ENCODE measurements at regions not wholly inside any gene's neighbourhood (a gene's known extent, or its start where the extent isn't known, plus 50 kb on each side); places are given as distances from the start of the nearest gene placed in this dataset.

- Histone ChIP-seq H3K4me3 (ENCODE audit: low read length in 3 of 3) (no peak overlapping the region), H3K27me3 (ENCODE audit: control insufficient read depth in 3 of 3, insufficient read depth in 3 of 3, low read length in 3 of 3) (no peaks in the 10 kb centered on the region)
Measured at GRCh38 chr4:125547836-125548235, 233.1 kb downstream of the FAT4 start.

GRCh38 chr4:125550769-125551168 lies 236.0 kb downstream of the FAT4 start:
- no peak overlapping the region for H3K4me3 ChIP-seq (ENCODE audit: low read length in 3 of 3)
- H3K27me3 ChIP-seq (ENCODE audit: control insufficient read depth in 3 of 3, insufficient read depth in 3 of 3, low read length in 3 of 3): no peaks in the 10 kb centered on the region
- no peaks in the 10 kb centered on the region for H3K36me3 ChIP-seq (ENCODE audit: control insufficient read depth in 3 of 3, insufficient read depth in 3 of 3, low read length in 3 of 3)
- no peak overlapping the region for H3K9ac ChIP-seq (ENCODE audit: low read depth in 1 of 3, low read length in 3 of 3)
- H3K9me3 ChIP-seq (ENCODE audit: control insufficient read depth in 3 of 3, low read length in 3 of 3): no peaks in the 10 kb centered on the region
- H3K4me1 ChIP-seq (ENCODE audit: control insufficient read depth in 3 of 3, insufficient read depth in 3 of 3, low read length in 3 of 3): no peaks in the 10 kb centered on the region
- H3K27ac ChIP-seq (ENCODE audit: low read depth, low read length): no peak overlapping the region

More at GRCh38 chr4:125547836-125548235, 233.1 kb downstream of the FAT4 start:
- Histone ChIP-seq H3K9ac (ENCODE audit: low read depth in 1 of 3, low read length in 3 of 3) (no peak overlapping the region), H3K9me3 (ENCODE audit: control insufficient read depth in 3 of 3, low read length in 3 of 3) (no peaks in the 10 kb centered on the region), H3K27ac (ENCODE audit: low read depth, low read length) (no peak overlapping the region), H3K36me3 (ENCODE audit: control insufficient read depth in 3 of 3, insufficient read depth in 3 of 3, low read length in 3 of 3) (no peaks in the 10 kb centered on the region), H3K4me1 (ENCODE audit: control insufficient read depth in 3 of 3, insufficient read depth in 3 of 3, low read length in 3 of 3) (no peaks in the 10 kb centered on the region)

GRCh38 chr4:125551466-125551865 lies 236.7 kb downstream of the FAT4 start:
- Histone ChIP-seq H3K4me1 (ENCODE audit: control insufficient read depth in 3 of 3, insufficient read depth in 3 of 3, low read length in 3 of 3) (no peaks in the 10 kb centered on the region), H3K27ac (ENCODE audit: low read depth, low read length) (no peak overlapping the region), H3K27me3 (ENCODE audit: control insufficient read depth in 3 of 3, insufficient read depth in 3 of 3, low read length in 3 of 3) (no peaks in the 10 kb centered on the region)

GRCh38 chr4:125551967-125552366 lies 237.2 kb downstream of the FAT4 start:
- H3K9me3 ChIP-seq (ENCODE audit: control insufficient read depth in 3 of 3, low read length in 3 of 3): no peaks in the 10 kb centered on the region
- H3K4me3 ChIP-seq (ENCODE audit: low read length in 3 of 3): no peak overlapping the region
- H3K9ac ChIP-seq (ENCODE audit: low read depth in 1 of 3, low read length in 3 of 3): no peak overlapping the region
- H3K4me1 ChIP-seq (ENCODE audit: control insufficient read depth in 3 of 3, insufficient read depth in 3 of 3, low read length in 3 of 3): no peaks in the 10 kb centered on the region
- H3K36me3 ChIP-seq (ENCODE audit: control insufficient read depth in 3 of 3, insufficient read depth in 3 of 3, low read length in 3 of 3): no peaks in the 10 kb centered on the region
- no peak overlapping the region for H3K27ac ChIP-seq (ENCODE audit: low read depth, low read length)
- no peaks in the 10 kb centered on the region for H3K27me3 ChIP-seq (ENCODE audit: control insufficient read depth in 3 of 3, insufficient read depth in 3 of 3, low read length in 3 of 3)

More at GRCh38 chr4:125551466-125551865, 236.7 kb downstream of the FAT4 start:
- Histone ChIP-seq H3K9ac (ENCODE audit: low read depth in 1 of 3, low read length in 3 of 3) (no peak overlapping the region), H3K36me3 (ENCODE audit: control insufficient read depth in 3 of 3, insufficient read depth in 3 of 3, low read length in 3 of 3) (no peaks in the 10 kb centered on the region), H3K4me3 (ENCODE audit: low read length in 3 of 3) (no peak overlapping the region), H3K9me3 (ENCODE audit: control insufficient read depth in 3 of 3, low read length in 3 of 3) (no peaks in the 10 kb centered on the region)

GRCh38 chr4:125572601-125573000 lies 257.8 kb downstream of the FAT4 start:
- Histone ChIP-seq H3K9me3 (ENCODE audit: control insufficient read depth in 3 of 3, low read length in 3 of 3) (no peaks in the 10 kb centered on the region), H3K36me3 (ENCODE audit: control insufficient read depth in 3 of 3, insufficient read depth in 3 of 3, low read length in 3 of 3) (no peaks in the 10 kb centered on the region), H3K27ac (ENCODE audit: low read depth, low read length) (no peak overlapping the region), H3K4me1 (ENCODE audit: control insufficient read depth in 3 of 3, insufficient read depth in 3 of 3, low read length in 3 of 3) (no peaks in the 10 kb centered on the region), H3K9ac (ENCODE audit: low read depth in 1 of 3, low read length in 3 of 3) (no peak overlapping the region), H3K27me3 (ENCODE audit: control insufficient read depth in 3 of 3, insufficient read depth in 3 of 3, low read length in 3 of 3) (no peaks in the 10 kb centered on the region), H3K4me3 (ENCODE audit: low read length in 3 of 3) (no peak overlapping the region)

GRCh38 chr4:125573368-125573767 lies 258.6 kb downstream of the FAT4 start:
- Histone ChIP-seq H3K9me3 (ENCODE audit: control insufficient read depth in 3 of 3, low read length in 3 of 3) (no peaks in the 10 kb centered on the region), H3K36me3 (ENCODE audit: control insufficient read depth in 3 of 3, insufficient read depth in 3 of 3, low read length in 3 of 3) (no peaks in the 10 kb centered on the region), H3K4me1 (ENCODE audit: control insufficient read depth in 3 of 3, insufficient read depth in 3 of 3, low read length in 3 of 3) (no peaks in the 10 kb centered on the region), H3K4me3 (ENCODE audit: low read length in 3 of 3) (no peak overlapping the region), H3K9ac (ENCODE audit: low read depth in 1 of 3, low read length in 3 of 3) (no peak overlapping the region), H3K27ac (ENCODE audit: low read depth, low read length) (no peak overlapping the region), H3K27me3 (ENCODE audit: control insufficient read depth in 3 of 3, insufficient read depth in 3 of 3, low read length in 3 of 3) (no peaks in the 10 kb centered on the region)

- Histone ChIP-seq H3K9ac (ENCODE audit: low read depth in 1 of 3, low read length in 3 of 3) (no peak overlapping the region), H3K36me3 (ENCODE audit: control insufficient read depth in 3 of 3, insufficient read depth in 3 of 3, low read length in 3 of 3) (no peaks in the 10 kb centered on the region), H3K9me3 (ENCODE audit: control insufficient read depth in 3 of 3, low read length in 3 of 3) (no peaks in the 10 kb centered on the region), H3K27me3 (ENCODE audit: control insufficient read depth in 3 of 3, insufficient read depth in 3 of 3, low read length in 3 of 3) (no peaks in the 10 kb centered on the region), H3K4me3 (ENCODE audit: low read length in 3 of 3) (no peak overlapping the region), H3K4me1 (ENCODE audit: control insufficient read depth in 3 of 3, insufficient read depth in 3 of 3, low read length in 3 of 3) (no peaks in the 10 kb centered on the region), H3K27ac (ENCODE audit: low read depth, low read length) (no peak overlapping the region)
Measured at GRCh38 chr4:125573786-125574185, 259.0 kb downstream of the FAT4 start.

GRCh38 chr4:125582302-125582701 lies 267.5 kb downstream of the FAT4 start:
- H3K27ac ChIP-seq (ENCODE audit: low read depth, low read length): no peak overlapping the region
- H3K27me3 ChIP-seq (ENCODE audit: control insufficient read depth in 3 of 3, insufficient read depth in 3 of 3, low read length in 3 of 3): no peaks in the 10 kb centered on the region
- no peaks in the 10 kb centered on the region for H3K36me3 ChIP-seq (ENCODE audit: control insufficient read depth in 3 of 3, insufficient read depth in 3 of 3, low read length in 3 of 3)
- H3K9me3 ChIP-seq (ENCODE audit: control insufficient read depth in 3 of 3, low read length in 3 of 3): no peaks in the 10 kb centered on the region
- H3K4me1 ChIP-seq (ENCODE audit: control insufficient read depth in 3 of 3, insufficient read depth in 3 of 3, low read length in 3 of 3): no peaks in the 10 kb centered on the region
- H3K4me3 ChIP-seq (ENCODE audit: low read length in 3 of 3): no peak overlapping the region
- H3K9ac ChIP-seq (ENCODE audit: low read depth in 1 of 3, low read length in 3 of 3): no peak overlapping the region

- H3K27ac ChIP-seq (ENCODE audit: low read depth, low read length): no peak overlapping the region
- no peak overlapping the region for H3K9ac ChIP-seq (ENCODE audit: low read depth in 1 of 3, low read length in 3 of 3)
- H3K9me3 ChIP-seq (ENCODE audit: control insufficient read depth in 3 of 3, low read length in 3 of 3): no peaks in the 10 kb centered on the region
- H3K4me1 ChIP-seq (ENCODE audit: control insufficient read depth in 3 of 3, insufficient read depth in 3 of 3, low read length in 3 of 3): no peaks in the 10 kb centered on the region
- no peaks in the 10 kb centered on the region for H3K36me3 ChIP-seq (ENCODE audit: control insufficient read depth in 3 of 3, insufficient read depth in 3 of 3, low read length in 3 of 3)
- no peaks in the 10 kb centered on the region for H3K27me3 ChIP-seq (ENCODE audit: control insufficient read depth in 3 of 3, insufficient read depth in 3 of 3, low read length in 3 of 3)
- no peak overlapping the region for H3K4me3 ChIP-seq (ENCODE audit: low read length in 3 of 3)
Measured at GRCh38 chr4:125590158-125590557, 275.4 kb downstream of the FAT4 start.

GRCh38 chr4:125591290-125591689 lies 276.5 kb downstream of the FAT4 start:
- no peaks in the 10 kb centered on the region for H3K9me3 ChIP-seq (ENCODE audit: control insufficient read depth in 3 of 3, low read length in 3 of 3)
- no peaks in the 10 kb centered on the region for H3K4me1 ChIP-seq (ENCODE audit: control insufficient read depth in 3 of 3, insufficient read depth in 3 of 3, low read length in 3 of 3)
- H3K36me3 ChIP-seq (ENCODE audit: control insufficient read depth in 3 of 3, insufficient read depth in 3 of 3, low read length in 3 of 3): no peaks in the 10 kb centered on the region
- H3K27me3 ChIP-seq (ENCODE audit: control insufficient read depth in 3 of 3, insufficient read depth in 3 of 3, low read length in 3 of 3): no peaks in the 10 kb centered on the region
- H3K27ac ChIP-seq (ENCODE audit: low read depth, low read length): no peak overlapping the region
- no peak overlapping the region for H3K4me3 ChIP-seq (ENCODE audit: low read length in 3 of 3)
- no peak overlapping the region for H3K9ac ChIP-seq (ENCODE audit: low read depth in 1 of 3, low read length in 3 of 3)

GRCh38 chr4:125594056-125594602 lies 279.4 kb downstream of the FAT4 start:
- no peaks in the 10 kb centered on the region for H3K27me3 ChIP-seq (ENCODE audit: control insufficient read depth in 3 of 3, insufficient read depth in 3 of 3, low read length in 3 of 3)
- H3K9ac ChIP-seq (ENCODE audit: low read depth in 1 of 3, low read length in 3 of 3): no peak overlapping the region
- H3K4me1 ChIP-seq (ENCODE audit: control insufficient read depth in 3 of 3, insufficient read depth in 3 of 3, low read length in 3 of 3): no peaks in the 10 kb centered on the region
- H3K36me3 ChIP-seq (ENCODE audit: control insufficient read depth in 3 of 3, insufficient read depth in 3 of 3, low read length in 3 of 3): no peaks in the 10 kb centered on the region
- H3K9me3 ChIP-seq (ENCODE audit: control insufficient read depth in 3 of 3, low read length in 3 of 3): no peaks in the 10 kb centered on the region
- no peak overlapping the region for H3K27ac ChIP-seq (ENCODE audit: low read depth, low read length)
- H3K4me3 ChIP-seq (ENCODE audit: low read length in 3 of 3): no peak overlapping the region
